Astrocyte (in vitro differentiated cells and primary cell): ENCODE measurements at regions not wholly inside any gene's neighbourhood (a gene's known extent, or its start where the extent isn't known, plus 50 kb on each side); places are given as distances from the start of the nearest gene placed in this dataset.
"Not testable (repeated sequence)": the region's sequence is repeated elsewhere in the genome, so short reads cannot be mapped to it uniquely, and the experiment has no call there.

ENCODE experiments used
- DNase-seq: peaks from one replicate; pipeline ENCODE4 v3.0.0-alpha.2; 2010; ENCODE audit warnings: low read depth
- FAIRE-seq: peaks from 2 replicates; lab custom pipeline; 2011; peaks lifted over from hg19 to GRCh38; lab: Jason Lieb, UNC
- H2AFZ ChIP-seq: 2 replicates; pipeline ENCODE4 v1.6.0; 2012; ENCODE audit warnings: low read depth, low read length, inconsistent platforms
- H3K27ac ChIP-seq: 2 replicates; pipeline ENCODE4 v1.5.1; 2011; ENCODE audit warnings: low read depth, low read length, inconsistent platforms
- H3K27me3 ChIP-seq: 2 replicates; pipeline ENCODE4 v1.6.0; 2011; ENCODE audit warnings: low read length, inconsistent platforms; ENCODE audit not compliant: insufficient read depth
- H3K36me3 ChIP-seq: 2 replicates; pipeline ENCODE4 v1.5.1; 2011; ENCODE audit warnings: low read length, inconsistent platforms; ENCODE audit not compliant: insufficient read depth
- H3K4me1 ChIP-seq: 2 replicates; pipeline ENCODE4 v1.5.1; 2011; ENCODE audit warnings: low read length, inconsistent platforms; ENCODE audit not compliant: insufficient read depth
- H3K4me2 ChIP-seq: 2 replicates; pipeline ENCODE4 v1.6.0; 2012; ENCODE audit warnings: low read length, inconsistent platforms
- H3K4me3 ChIP-seq: 2 replicates; pipeline ENCODE4 v1.5.1; 2011; ENCODE audit warnings: low read depth, mild to moderate bottlenecking, low read length, inconsistent platforms; ENCODE audit not compliant: insufficient read depth
- H3K79me2 ChIP-seq: 2 replicates; pipeline ENCODE4 v1.6.0; 2012; ENCODE audit warnings: mild to moderate bottlenecking, low read length, inconsistent platforms; ENCODE audit not compliant: insufficient read depth
- H3K9ac ChIP-seq: 2 replicates; pipeline ENCODE4 v1.6.0; 2012; ENCODE audit warnings: mild to moderate bottlenecking, low read length, inconsistent platforms
- H3K9me3 ChIP-seq: 2 replicates; pipeline ENCODE4 v1.5.1; 2012; ENCODE audit warnings: low read depth, mild to moderate bottlenecking, low read length, inconsistent platforms; ENCODE audit not compliant: insufficient read depth
- H4K20me1 ChIP-seq: 2 replicates; pipeline ENCODE4 v1.6.0; 2012; ENCODE audit warnings: low read length, inconsistent platforms; ENCODE audit not compliant: insufficient read depth
- H3K27ac Mint-ChIP-seq: one replicate; pipeline ENCODE4 v1.8.0; 2021; ENCODE audit warnings: mild to moderate bottlenecking, mixed read lengths; ENCODE audit not compliant: unreplicated experiment
- H3K27me3 Mint-ChIP-seq: one replicate; pipeline ENCODE4 v1.8.0; 2021; ENCODE audit warnings: low read depth, mixed read lengths; ENCODE audit not compliant: unreplicated experiment
- H3K36me3 Mint-ChIP-seq: one replicate; pipeline ENCODE4 v1.8.0; 2021; ENCODE audit warnings: low read depth, mixed read lengths; ENCODE audit not compliant: unreplicated experiment
- H3K4me1 Mint-ChIP-seq: one replicate; pipeline ENCODE4 v1.8.0; 2021; ENCODE audit warnings: low read depth, mixed read lengths; ENCODE audit not compliant: unreplicated experiment
- H3K4me3 Mint-ChIP-seq: one replicate; pipeline ENCODE4 v1.8.0; 2021; ENCODE audit warnings: mild to moderate bottlenecking, moderate library complexity, mixed read lengths; ENCODE audit not compliant: unreplicated experiment
- H3K9me3 Mint-ChIP-seq: one replicate; pipeline ENCODE4 v1.8.0; 2021; ENCODE audit warnings: mild to moderate bottlenecking, mixed read lengths; ENCODE audit not compliant: unreplicated experiment
- CTCF ChIP-seq: IDR thresholded peaks from 2 replicates; pipeline ENCODE4 v1.5.1; 2011; ENCODE audit warnings: low read depth, mild to moderate bottlenecking, inconsistent platforms, low read length, moderate library complexity; ENCODE audit not compliant: insufficient read depth
- EZH2 ChIP-seq: IDR thresholded peaks from 2 replicates; pipeline ENCODE4 v1.6.1; 2012; ENCODE audit warnings: mild to moderate bottlenecking, low read length, inconsistent platforms; ENCODE audit not compliant: insufficient read depth

- FAIRE-seq (no peak), DNase-seq (no peak)
- Histone ChIP-seq H3K4me3 (no peak overlapping the region), H3K36me3 (no peaks in the 10 kb centered on the region), H3K27ac (no peak overlapping the region), H2AFZ (no peak overlapping the region), H4K20me1 (no peaks in the 10 kb centered on the region), H3K79me2 (no peaks in the 10 kb centered on the region), H3K9me3 (no peaks in the 10 kb centered on the region), H3K27me3 (peaks cover 12% of the 10 kb centered on the region), H3K4me1 (no peaks in the 10 kb centered on the region), H3K4me2 (no peak overlapping the region), H3K9ac (no peak overlapping the region)
- Mint-ChIP-seq H3K27ac (no peak overlapping the region), H3K9me3 (peaks cover 1% of the 10 kb centered on the region), H3K4me3 (no peak overlapping the region), H3K36me3 (no peaks in the 10 kb centered on the region), H3K4me1 (no peaks in the 10 kb centered on the region), H3K27me3 (peaks cover 41% of the 10 kb centered on the region)
- TF ChIP-seq EZH2 (no peak), CTCF (no peak)
These were observed 75.8 kb upstream of the CHST15 start for GRCh38 chr10:124168991-124169802.

GRCh38 chr10:124168581-124168980 lies 75.2 kb upstream of the CHST15 start:
- H3K27me3 ChIP-seq, result peaks cover 12% of the 10 kb centered on the region
- H2AFZ ChIP-seq, result no peak overlapping the region
- H3K27ac ChIP-seq, result no peak overlapping the region
- no peak for FAIRE-seq
- no peaks in the 10 kb centered on the region for H4K20me1 ChIP-seq
- no peak overlapping the region for H3K4me3 ChIP-seq
- H3K27ac Mint-ChIP-seq, result no peak overlapping the region
- no peaks in the 10 kb centered on the region for H3K36me3 ChIP-seq
- H3K4me1 Mint-ChIP-seq, result no peaks in the 10 kb centered on the region
- H3K4me3 Mint-ChIP-seq, result no peak overlapping the region
- peaks cover 1% of the 10 kb centered on the region for H3K9me3 Mint-ChIP-seq
- no peaks in the 10 kb centered on the region for H3K4me1 ChIP-seq
- no peak overlapping the region for H3K9ac ChIP-seq
- DNase-seq, result no peak
- TF ChIP-seq CTCF (no peak), EZH2 (no peak)
- H3K27me3 Mint-ChIP-seq, result peaks cover 41% of the 10 kb centered on the region
- no peaks in the 10 kb centered on the region for H3K9me3 ChIP-seq
- H3K79me2 ChIP-seq, result no peaks in the 10 kb centered on the region
- no peaks in the 10 kb centered on the region for H3K36me3 Mint-ChIP-seq
- H3K4me2 ChIP-seq, result no peak overlapping the region

DNA sequence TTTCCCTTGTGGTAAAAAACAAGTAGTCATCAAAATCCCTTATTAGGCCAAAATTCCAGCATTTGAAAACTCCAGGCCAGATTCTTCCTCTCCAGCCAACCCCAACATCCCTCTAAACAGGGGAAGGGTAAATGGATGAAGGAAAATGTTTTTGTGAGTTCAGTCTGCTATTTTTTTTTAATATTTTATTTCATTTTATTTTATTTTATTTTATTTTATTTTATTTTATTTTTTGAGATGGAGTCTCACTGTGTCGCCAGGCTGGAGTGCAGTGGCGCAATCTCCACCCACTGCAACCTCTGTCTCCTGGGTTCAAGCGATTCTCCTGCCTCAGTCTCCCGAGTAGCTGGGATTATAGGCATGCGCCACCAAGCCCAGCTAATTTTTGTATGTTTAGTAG lies 74.5 kb upstream of the CHST15 start:
- not testable (repeated sequence) for H3K9me3 Mint-ChIP-seq, H3K4me1 ChIP-seq, H3K27ac ChIP-seq, H3K4me3 ChIP-seq, H3K4me3 Mint-ChIP-seq, H3K9me3 ChIP-seq, FAIRE-seq, H2AFZ ChIP-seq, DNase-seq, H3K36me3 Mint-ChIP-seq, H3K36me3 ChIP-seq, H3K4me2 ChIP-seq, H4K20me1 ChIP-seq, H3K9ac ChIP-seq, H3K4me1 Mint-ChIP-seq, H3K79me2 ChIP-seq, H3K27ac Mint-ChIP-seq
- H3K27me3 Mint-ChIP-seq, result peaks cover 37% of the 10 kb centered on the region
- peaks cover 10% of the 10 kb centered on the region for H3K27me3 ChIP-seq
